ENCODE measurements at regions not wholly inside any gene's neighbourhood (a gene's known extent, or its start where the extent isn't known, plus 50 kb on each side); places are given as distances from the start of the nearest gene placed in this dataset.

DNA sequence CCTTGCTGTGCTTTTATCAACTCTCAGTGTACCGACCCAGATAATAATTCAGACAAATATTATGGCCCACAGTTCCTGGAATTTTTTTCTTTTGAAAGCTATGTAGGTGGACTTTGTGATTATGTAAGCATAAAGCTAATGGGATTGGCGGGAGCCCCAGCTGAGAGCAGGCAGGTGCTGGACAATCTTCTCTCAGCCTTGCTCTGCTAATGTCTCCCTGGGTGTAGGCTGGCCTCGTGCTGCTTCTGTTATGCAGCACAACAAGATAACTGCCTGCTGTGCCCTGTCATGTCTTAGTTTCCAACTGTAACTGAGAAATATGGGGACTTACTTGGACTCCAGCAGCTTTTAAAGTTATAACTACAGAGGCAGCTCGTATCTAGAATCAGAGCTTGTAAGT lies 415.0 kb downstream of the PDCD6IP start:
- H3K4me3 ChIP-seq (IDR thresholded peaks at IDR 0.05; ENCODE audit: insufficient read depth, low read depth, low read length) = no peak overlapping the region
- H4K20me1 ChIP-seq (ENCODE audit: insufficient read depth) = no peaks in the 10 kb centered on the region
- H3K9ac ChIP-seq = no peak overlapping the region
- H3K4me1 ChIP-seq (ENCODE audit: low read depth, poor library complexity, severe bottlenecking) = no peaks in the 10 kb centered on the region
- H3K79me2 ChIP-seq (ENCODE audit: insufficient read depth, low read depth) = no peaks in the 10 kb centered on the region
- no peaks in the 10 kb centered on the region for H3K36me3 ChIP-seq (ENCODE audit: insufficient read depth)
- TF ChIP-seq, protein P1, sequence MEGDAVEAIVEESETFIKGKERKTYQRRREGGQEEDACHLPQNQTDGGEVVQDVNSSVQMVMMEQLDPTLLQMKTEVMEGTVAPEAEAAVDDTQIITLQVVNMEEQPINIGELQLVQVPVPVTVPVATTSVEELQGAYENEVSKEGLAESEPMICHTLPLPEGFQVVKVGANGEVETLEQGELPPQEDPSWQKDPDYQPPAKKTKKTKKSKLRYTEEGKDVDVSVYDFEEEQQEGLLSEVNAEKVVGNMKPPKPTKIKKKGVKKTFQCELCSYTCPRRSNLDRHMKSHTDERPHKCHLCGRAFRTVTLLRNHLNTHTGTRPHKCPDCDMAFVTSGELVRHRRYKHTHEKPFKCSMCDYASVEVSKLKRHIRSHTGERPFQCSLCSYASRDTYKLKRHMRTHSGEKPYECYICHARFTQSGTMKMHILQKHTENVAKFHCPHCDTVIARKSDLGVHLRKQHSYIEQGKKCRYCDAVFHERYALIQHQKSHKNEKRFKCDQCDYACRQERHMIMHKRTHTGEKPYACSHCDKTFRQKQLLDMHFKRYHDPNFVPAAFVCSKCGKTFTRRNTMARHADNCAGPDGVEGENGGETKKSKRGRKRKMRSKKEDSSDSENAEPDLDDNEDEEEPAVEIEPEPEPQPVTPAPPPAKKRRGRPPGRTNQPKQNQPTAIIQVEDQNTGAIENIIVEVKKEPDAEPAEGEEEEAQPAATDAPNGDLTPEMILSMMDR (conservative IDR thresholded peaks at IDR 0.05; ENCODE audit: low read depth, low read length) = no peak
- H3K4me2 ChIP-seq = no peak overlapping the region
- H3K27ac ChIP-seq = no peak overlapping the region
- no peak overlapping the region for H2AFZ ChIP-seq (ENCODE audit: low read depth)
- H3K27me3 ChIP-seq (ENCODE audit: insufficient read depth, low read depth) = no peaks in the 10 kb centered on the region

DNA sequence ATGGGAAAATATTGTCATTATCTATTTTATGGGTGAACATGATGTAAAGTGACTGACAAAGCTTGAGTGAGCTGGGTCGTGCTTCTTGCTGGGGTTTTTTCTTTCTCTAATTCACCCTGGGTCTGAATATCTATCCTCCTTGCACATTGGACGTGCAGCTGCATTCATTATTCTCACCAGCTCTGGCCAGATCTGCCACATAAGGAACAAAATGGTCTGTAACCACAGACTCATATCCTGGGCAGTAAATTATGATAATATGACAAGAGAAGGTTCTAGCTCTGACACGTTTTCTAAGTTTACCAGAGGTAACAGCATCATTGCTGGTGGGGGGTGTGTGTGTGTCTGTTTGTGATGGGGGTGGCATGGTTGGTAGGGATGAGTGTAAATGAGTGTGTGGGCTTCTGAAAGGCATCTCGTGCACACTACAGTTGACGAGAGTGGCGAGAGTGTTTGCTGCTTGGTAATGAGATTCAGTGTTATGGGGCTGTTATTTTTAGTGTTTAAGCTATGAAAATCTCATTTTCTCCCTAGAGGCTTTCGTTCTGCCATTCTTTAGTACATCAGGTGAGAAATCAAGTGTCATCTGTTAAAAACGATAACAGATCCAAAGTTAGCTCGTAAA lies 418.4 kb downstream of the PDCD6IP start:
- Histone ChIP-seq H3K9ac (no peak overlapping the region), H3K4me2 (no peak overlapping the region), H4K20me1 (ENCODE audit: insufficient read depth) (no peaks in the 10 kb centered on the region)

DNA sequence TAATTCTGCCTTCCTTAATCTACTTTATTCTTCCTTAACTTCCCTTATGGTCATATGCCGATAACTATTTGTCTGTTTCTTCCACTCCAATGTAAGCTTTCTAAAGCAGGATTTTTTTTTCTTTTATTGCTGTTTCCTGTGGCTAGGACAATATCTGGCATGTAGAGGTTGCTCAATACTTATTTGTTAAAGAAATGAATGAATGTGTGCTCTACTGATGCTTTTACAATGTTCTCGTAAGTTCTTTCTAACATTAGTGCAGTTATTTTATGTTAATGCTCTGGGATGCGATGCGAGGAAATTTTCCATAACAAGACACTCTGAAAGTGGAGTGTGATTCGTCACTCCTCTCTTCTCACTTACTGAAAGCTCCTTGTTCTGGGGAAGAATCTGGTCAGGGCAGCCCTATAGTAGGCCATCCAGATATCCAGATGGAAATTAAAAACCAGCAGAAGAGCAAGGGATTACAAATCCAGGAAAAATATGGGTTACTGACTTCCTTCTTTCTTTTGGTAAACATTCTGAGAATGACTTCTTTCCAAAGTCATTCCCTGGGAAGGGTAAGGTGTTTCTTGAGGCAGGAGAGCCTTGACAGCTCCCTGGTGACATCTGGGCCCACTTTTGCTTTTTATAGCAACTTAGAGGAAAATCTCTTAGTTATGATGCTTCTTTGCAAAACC lies 420.4 kb downstream of the PDCD6IP start:
- H3K27ac ChIP-seq = no peak overlapping the region
- TF ChIP-seq, protein P1 (conservative IDR thresholded peaks at IDR 0.05; ENCODE audit: low read depth, low read length) = no peak
- H3K27me3 ChIP-seq (ENCODE audit: insufficient read depth, low read depth) = no peaks in the 10 kb centered on the region
- no peaks in the 10 kb centered on the region for H4K20me1 ChIP-seq (ENCODE audit: insufficient read depth)
- no peaks in the 10 kb centered on the region for H3K36me3 ChIP-seq (ENCODE audit: insufficient read depth)
- no peak overlapping the region for H2AFZ ChIP-seq (ENCODE audit: low read depth)
- H3K4me2 ChIP-seq = no peak overlapping the region
- no peak overlapping the region for H3K9ac ChIP-seq
- H3K4me1 ChIP-seq (ENCODE audit: low read depth, poor library complexity, severe bottlenecking) = no peaks in the 10 kb centered on the region
- no peak overlapping the region for H3K4me3 ChIP-seq (IDR thresholded peaks at IDR 0.05; ENCODE audit: insufficient read depth, low read depth, low read length)
- H3K79me2 ChIP-seq (ENCODE audit: insufficient read depth, low read depth) = no peaks in the 10 kb centered on the region

More for the DNA sequence above, 418.4 kb downstream of the PDCD6IP start:
- Histone ChIP-seq H2AFZ (ENCODE audit: low read depth) (no peak overlapping the region), H3K79me2 (ENCODE audit: insufficient read depth, low read depth) (no peaks in the 10 kb centered on the region), H3K36me3 (ENCODE audit: insufficient read depth) (no peaks in the 10 kb centered on the region), H3K4me1 (ENCODE audit: low read depth, poor library complexity, severe bottlenecking) (no peaks in the 10 kb centered on the region), H3K27me3 (ENCODE audit: insufficient read depth, low read depth) (no peaks in the 10 kb centered on the region), H3K4me3 (IDR thresholded peaks at IDR 0.05; ENCODE audit: insufficient read depth, low read depth, low read length) (no peak overlapping the region), H3K27ac (no peak overlapping the region)
- TF ChIP-seq, protein P1 (conservative IDR thresholded peaks at IDR 0.05; ENCODE audit: low read depth, low read length) = no peak

GRCh38 chr3:34219556-34219955 lies 421.1 kb downstream of the PDCD6IP start:
- H3K4me3 ChIP-seq (IDR thresholded peaks at IDR 0.05; ENCODE audit: insufficient read depth, low read depth, low read length) = no peak overlapping the region
- H3K36me3 ChIP-seq (ENCODE audit: insufficient read depth) = no peaks in the 10 kb centered on the region
- H4K20me1 ChIP-seq (ENCODE audit: insufficient read depth) = no peaks in the 10 kb centered on the region
- H3K9ac ChIP-seq = no peak overlapping the region
- TF ChIP-seq, protein P1 (conservative IDR thresholded peaks at IDR 0.05; ENCODE audit: low read depth, low read length) = no peak
- H2AFZ ChIP-seq (ENCODE audit: low read depth) = no peak overlapping the region
- H3K27me3 ChIP-seq (ENCODE audit: insufficient read depth, low read depth) = no peaks in the 10 kb centered on the region
- no peaks in the 10 kb centered on the region for H3K79me2 ChIP-seq (ENCODE audit: insufficient read depth, low read depth)
- H3K4me2 ChIP-seq = no peak overlapping the region
- no peaks in the 10 kb centered on the region for H3K4me1 ChIP-seq (ENCODE audit: low read depth, poor library complexity, severe bottlenecking)
- H3K27ac ChIP-seq = no peak overlapping the region

Measured in KMS-11 (cell line).